ENCODE measurements at regions not wholly inside any gene's neighbourhood (a gene's known extent, or its start where the extent isn't known, plus 50 kb on each side); places are given as distances from the start of the nearest gene placed in this dataset.
A peak's percentile ranks its signal among the peaks of the same experiment; 100 is the strongest.

GRCh38 chr20:23187751-23188150 is 101.6 kb upstream of the CD93 start:
- TF ChIP-seq, protein P1, sequence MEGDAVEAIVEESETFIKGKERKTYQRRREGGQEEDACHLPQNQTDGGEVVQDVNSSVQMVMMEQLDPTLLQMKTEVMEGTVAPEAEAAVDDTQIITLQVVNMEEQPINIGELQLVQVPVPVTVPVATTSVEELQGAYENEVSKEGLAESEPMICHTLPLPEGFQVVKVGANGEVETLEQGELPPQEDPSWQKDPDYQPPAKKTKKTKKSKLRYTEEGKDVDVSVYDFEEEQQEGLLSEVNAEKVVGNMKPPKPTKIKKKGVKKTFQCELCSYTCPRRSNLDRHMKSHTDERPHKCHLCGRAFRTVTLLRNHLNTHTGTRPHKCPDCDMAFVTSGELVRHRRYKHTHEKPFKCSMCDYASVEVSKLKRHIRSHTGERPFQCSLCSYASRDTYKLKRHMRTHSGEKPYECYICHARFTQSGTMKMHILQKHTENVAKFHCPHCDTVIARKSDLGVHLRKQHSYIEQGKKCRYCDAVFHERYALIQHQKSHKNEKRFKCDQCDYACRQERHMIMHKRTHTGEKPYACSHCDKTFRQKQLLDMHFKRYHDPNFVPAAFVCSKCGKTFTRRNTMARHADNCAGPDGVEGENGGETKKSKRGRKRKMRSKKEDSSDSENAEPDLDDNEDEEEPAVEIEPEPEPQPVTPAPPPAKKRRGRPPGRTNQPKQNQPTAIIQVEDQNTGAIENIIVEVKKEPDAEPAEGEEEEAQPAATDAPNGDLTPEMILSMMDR (optimal IDR thresholded peaks at IDR 0.05 in 1 of 3, IDR thresholded peaks at IDR 0.05 in 1 of 3, conservative IDR thresholded peaks at IDR 0.05 in 1 of 3; ENCODE audit: extremely low read depth in 1 of 3, insufficient read depth in 2 of 3, low read length in 3 of 3): peak in 1 of 3 experiments; percentile 22
- TF ChIP-seq EZH2 (IDR thresholded peaks at IDR 0.05; ENCODE audit: low read length): no peak

All from keratinocyte (primary cell).